ENCODE measurements at regions not wholly inside any gene's neighbourhood (a gene's known extent, or its start where the extent isn't known, plus 50 kb on each side); places are given as distances from the start of the nearest gene placed in this dataset.

GRCh38 chr5:164651546-164652275 is 1146.3 kb downstream of the MAT2B start:
- no peak for TF ChIP-seq CTCF (IDR thresholded peaks at IDR 0.05; ENCODE audit: control extremely low read depth, extremely low read depth, low read depth, missing control alignments)
- CTCF ChIA-PET: interaction anchor here (1.7 kb wide), 1 partner anchor 11 kb away, joined by 5 read pairs; no protein-coding TSS in a partner anchor
- POLR2A ChIA-PET: no interaction called here
- DNase-seq (ENCODE audit: extremely low spot score): no peak

GRCh38 chr5:164652276-164652660 is 1146.8 kb downstream of the MAT2B start:
- no peak for DNase-seq (ENCODE audit: extremely low spot score)
- POLR2A ChIA-PET: interaction anchor here (0.6 kb wide), 1 partner anchor 1045 kb away, joined by 3 read pairs; no protein-coding TSS in a partner anchor
- CTCF ChIA-PET: interaction anchor here (1.7 kb wide), 1 partner anchor 10 kb away, joined by 5 read pairs; no protein-coding TSS in a partner anchor
- no peak for TF ChIP-seq CTCF (IDR thresholded peaks at IDR 0.05; ENCODE audit: control extremely low read depth, extremely low read depth, low read depth, missing control alignments)

- ChIA-PET CTCF (interaction anchor here (2.1 kb wide), 1 partner anchor 12 kb away, joined by 5 read pairs; no protein-coding TSS in a partner anchor), POLR2A (no interaction called here)
- TF ChIP-seq CTCF (IDR thresholded peaks at IDR 0.05; ENCODE audit: control extremely low read depth, extremely low read depth, low read depth, missing control alignments): no peak
- no peak for DNase-seq (ENCODE audit: extremely low spot score)
Measured at GRCh38 chr5:164663198-164663989, 1158.0 kb downstream of the MAT2B start.

DNA sequence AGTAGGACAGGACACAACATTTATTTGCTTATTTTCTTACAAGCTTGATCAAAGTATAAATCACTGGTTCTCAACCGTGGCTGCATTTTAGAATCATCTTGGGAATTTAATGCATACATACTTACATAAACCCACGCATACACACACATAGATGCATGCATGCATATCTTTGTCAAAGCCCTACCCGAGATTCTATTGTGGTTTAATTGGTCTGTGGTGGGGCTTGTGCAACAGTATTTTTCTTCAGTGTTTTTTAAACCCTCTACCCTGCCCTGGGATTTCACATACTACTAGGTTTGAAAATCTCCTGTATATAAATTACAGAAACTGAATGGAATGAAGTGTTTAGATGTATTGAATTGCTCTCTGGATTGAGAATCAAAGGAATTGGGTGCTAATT is 1166.2 kb downstream of the MAT2B start:
- ChIA-PET CTCF (interaction anchor here (1.7 kb wide), 1 partner anchor 10 kb away, joined by 4 read pairs; no protein-coding TSS in a partner anchor), POLR2A (no interaction called here)
- DNase-seq (ENCODE audit: extremely low spot score): no peak
- no peak for TF ChIP-seq CTCF (IDR thresholded peaks at IDR 0.05; ENCODE audit: control extremely low read depth, extremely low read depth, low read depth, missing control alignments)

GRCh38 chr5:164672205-164672604 is 1166.8 kb downstream of the MAT2B start:
- no peak for TF ChIP-seq CTCF (IDR thresholded peaks at IDR 0.05; ENCODE audit: control extremely low read depth, extremely low read depth, low read depth, missing control alignments)
- POLR2A ChIA-PET: no interaction called here
- DNase-seq (ENCODE audit: extremely low spot score): no peak
- CTCF ChIA-PET: interaction anchor here (1.0 to 2.3 kb wide), 6 partner anchors 10 to 1109 kb away, joined by 3 to 7 read pairs (median 4); no protein-coding TSS in a partner anchor

- ChIA-PET POLR2A (no interaction called here), CTCF (interaction anchor here (1.0 to 2.3 kb wide), 6 partner anchors 9 to 1109 kb away, joined by 3 to 7 read pairs (median 4); no protein-coding TSS in a partner anchor)
- no peak for TF ChIP-seq CTCF (IDR thresholded peaks at IDR 0.05; ENCODE audit: control extremely low read depth, extremely low read depth, low read depth, missing control alignments)
- DNase-seq (ENCODE audit: extremely low spot score): no peak
Measured at GRCh38 chr5:164672931-164673694, 1167.7 kb downstream of the MAT2B start.

Data from GM10248 (cell line).